Sigmoid colon (tissue), 6 donors: ENCODE measurements at regions not wholly inside any gene's neighbourhood (a gene's known extent, or its start where the extent isn't known, plus 50 kb on each side); places are given as distances from the start of the nearest gene placed in this dataset.

Experiments
- DNase-seq: peaks from one replicate; pipeline ENCODE4 v3.0.0-alpha.2; 2019
- H3K27ac ChIP-seq, 4 donors: fragments of 200-600 bp; sonication (generic); one replicate each; pipeline ENCODE4 v1.5.1; 2016 to 2019; ENCODE audit warnings: mild to moderate bottlenecking in 1 of 4
- H3K27me3 ChIP-seq, 3 donors: fragments of 200-600 bp; sonication (generic); one replicate each; pipeline ENCODE4 v1.5.1; 2019; ENCODE audit warnings: mild to moderate bottlenecking in 1 of 3
- H3K36me3 ChIP-seq, 4 donors: fragments of 200-600 bp; sonication (generic); one replicate each; pipeline ENCODE4 v1.5.1; 2016 to 2019
- H3K4me1 ChIP-seq, 4 donors: fragments of 200-600 bp; sonication (generic); one replicate each; pipeline ENCODE4 v1.5.1; 2017 to 2019
- H3K4me3 ChIP-seq, 4 donors: fragments of 200-600 bp; sonication (generic); one replicate each; pipeline ENCODE4 v1.5.1; 2017 to 2019; ENCODE audit warnings: mild to moderate bottlenecking in 2 of 4, moderate library complexity in 1 of 4
- H3K9me3 ChIP-seq, 4 donors: fragments of 200-600 bp in 3 of 4; sonication (generic) in 3 of 4; one replicate each; pipeline versions ENCODE4 v1.5.1 to v1.6.1; 2013 to 2019
- CTCF ChIP-seq, 4 experiments: fragments of 450-650 bp in 3 of 4; fragments of 200-600 bp in 1 of 4; IDR thresholded peaks; one replicate each; pipeline ENCODE4 v1.5.1; 2016 to 2019; ENCODE audit warnings: antibody characterized with exemption in 4 of 4, mild to moderate bottlenecking in 3 of 4, moderate library complexity in 2 of 4
- EP300 ChIP-seq, 4 donors: sonication (generic); formaldehyde crosslinking; IDR thresholded peaks; one replicate each; pipeline ENCODE4 v1.6.1; 2017; ENCODE audit warnings: antibody characterized with exemption in 4 of 4
- POLR2A ChIP-seq, 2 donors: fragments of 450-650 bp; IDR thresholded peaks; one replicate each; pipeline ENCODE4 v1.6.1; 2016; ENCODE audit warnings: antibody characterized with exemption in 2 of 2, mild to moderate bottlenecking in 2 of 2, moderate library complexity in 2 of 2
- POLR2AphosphoS5 ChIP-seq, 4 donors: sonication (generic); formaldehyde crosslinking; IDR thresholded peaks; one replicate each; pipeline ENCODE4 v1.6.1; 2017; ENCODE audit warnings: antibody characterized with exemption in 4 of 4
- WGBS, 2 donors: extraction: QIAGEN DNeasy Blood & Tissue Kit; methylation state at CpG; one replicate each; pipeline ENCODE4 v1.1.7; 2013; 5-methylcytosine and 5-hydroxymethylcytosine counted together
- intact Hi-C: fragments of 100-400 bp; cut with DNase I; formaldehyde crosslinking; loops from one replicate; pipeline ENCODE4 v1.15.1; 2023
- donor health status: healthy with polysubstance abuse.
- donor health status: healthy.

- Histone ChIP-seq H3K4me3 (no peak overlapping the region), H3K9me3 (no peaks in the 10 kb centered on the region), H3K27me3 (no peaks in the 10 kb centered on the region), H3K27ac (no peak overlapping the region), H3K4me1 (peaks cover 0 to 20% (median 17%) of the 10 kb centered on the region in 4 donors), H3K36me3 (no peaks in the 10 kb centered on the region)
- DNase-seq = no peak
- TF ChIP-seq CTCF (IDR thresholded peaks at IDR 0.05) = no peak
- no peak for TF ChIP-seq POLR2A (IDR thresholded peaks at IDR 0.05)
- no peak for TF ChIP-seq POLR2AphosphoS5 (IDR thresholded peaks at IDR 0.05)
- no peak for TF ChIP-seq EP300 (IDR thresholded peaks at IDR 0.05)
- WGBS, 2 donors = 85 to 94% methylated on average over 2 of the region's 2 CpGs
- intact Hi-C loops = no loop called here
Observed at GRCh38 chr6:132089173-132089572, 138.0 kb upstream of the CCN2 start.

- no peak overlapping the region for H3K4me3 ChIP-seq
- H3K9me3 ChIP-seq = no peaks in the 10 kb centered on the region
- no peak for TF ChIP-seq CTCF (IDR thresholded peaks at IDR 0.05)
- no peak for TF ChIP-seq POLR2A (IDR thresholded peaks at IDR 0.05)
- TF ChIP-seq EP300 (IDR thresholded peaks at IDR 0.05) = no peak
- TF ChIP-seq POLR2AphosphoS5 (IDR thresholded peaks at IDR 0.05) = no peak
- H3K27ac ChIP-seq = no peak overlapping the region
- no peaks in the 10 kb centered on the region for H3K36me3 ChIP-seq
- H3K4me1 ChIP-seq = peaks cover 0 to 26% (median 17%) of the 10 kb centered on the region in 4 donors
- WGBS, 2 donors = 87% methylated on average over 2 of the region's 2 CpGs
- intact Hi-C loops = no loop called here
- no peaks in the 10 kb centered on the region for H3K27me3 ChIP-seq
- DNase-seq = no peak
Observed at GRCh38 chr6:132088150-132088549, 137.0 kb upstream of the CCN2 start.

GRCh38 chr6:132087391-132087790, 136.2 kb upstream of the CCN2 start:
- peak overlapping the region in 2 of 4 donors; percentile 9 to 83 for H3K27ac ChIP-seq
- no peak for DNase-seq

GRCh38 chr6:132085731-132086130, 134.6 kb upstream of the CCN2 start:
- H3K36me3 ChIP-seq = no peaks in the 10 kb centered on the region
- intact Hi-C loops = loop anchor here (2.0 kb wide), 1 partner anchor 135 kb away; the partner anchor contains the start of gene CCN2
- no peak for DNase-seq
- H3K27me3 ChIP-seq = no peaks in the 10 kb centered on the region
- peaks cover 0 to 26% (median 17%) of the 10 kb centered on the region in 4 donors for H3K4me1 ChIP-seq
- peak overlapping the region; percentile 73 to 83 (median 82) for H3K27ac ChIP-seq
- no peaks in the 10 kb centered on the region for H3K9me3 ChIP-seq
- WGBS, 2 donors = 76% methylated on average over 5 of the region's 5 CpGs
- no peak for TF ChIP-seq CTCF (IDR thresholded peaks at IDR 0.05)
- no peak for TF ChIP-seq POLR2A (IDR thresholded peaks at IDR 0.05)
- no peak for TF ChIP-seq EP300 (IDR thresholded peaks at IDR 0.05)
- TF ChIP-seq POLR2AphosphoS5 (IDR thresholded peaks at IDR 0.05) = no peak
- H3K4me3 ChIP-seq = peak overlapping the region in 3 of 4 donors; percentile 6 to 16 (median 11)

More at GRCh38 chr6:132087391-132087790, 136.2 kb upstream of the CCN2 start:
- Histone ChIP-seq H3K4me3 (no peak overlapping the region), H3K4me1 (peaks cover 0 to 26% (median 17%) of the 10 kb centered on the region in 4 donors), H3K27me3 (no peaks in the 10 kb centered on the region), H3K9me3 (no peaks in the 10 kb centered on the region), H3K36me3 (no peaks in the 10 kb centered on the region)
- TF ChIP-seq CTCF (IDR thresholded peaks at IDR 0.05) = no peak
- no peak for TF ChIP-seq POLR2A (IDR thresholded peaks at IDR 0.05)
- 81 to 83% methylated on average over 2 of the region's 2 CpGs for WGBS, 2 donors
- intact Hi-C loops = no loop called here
